IMR-90 (cell line): ENCODE measurements at regions not wholly inside any gene's neighbourhood (a gene's known extent, or its start where the extent isn't known, plus 50 kb on each side); places are given as distances from the start of the nearest gene placed in this dataset.

Experiments used
- ATAC-seq: fragments of 200-7000 bp; cut with Tn5 transposase; 2 replicates; pipeline ENCODE4 v1.9.1; 2020; ENCODE audit warnings: low read depth, mild to moderate bottlenecking, moderate library complexity
- BruUV-seq: library from RNA; stranded (reverse); fragments of 400-500 nt; replicated peaks from 2 replicates; lab custom pipeline; 2021; lab: Mats Ljungman, UMichigan
- CTCF ChIA-PET: fragments of 300-600 bp; formaldehyde crosslinking; extraction: SDS; loops from one replicate; lab custom pipeline; 2021; ENCODE audit warnings: antibody characterized with exemption; lab: Yijun Ruan, JAX
- POLR2A ChIA-PET: fragments of 300-600 bp; sonication (Branson Sonifier 250); formaldehyde crosslinking; loops from one replicate; lab custom pipeline; 2022; ENCODE audit warnings: antibody characterized with exemption; ENCODE audit not compliant: unreplicated experiment; lab: Charles Lee
- DNase-seq: peaks from one replicate; pipeline ENCODE4 v3.0.0; 2013
- H2AFZ ChIP-seq: replicated peaks from 2 replicates; pipeline ENCODE3; 2013; ENCODE audit warnings: low read length, mild to moderate bottlenecking; ENCODE audit not compliant: poor library complexity
- H2AK5ac ChIP-seq: 2 replicates; pipeline ENCODE4 v1.6.1; 2013; ENCODE audit warnings: low read depth, low read length, inconsistent platforms
- H2AK9ac ChIP-seq: replicated peaks from 2 replicates; pipeline ENCODE3; 2013; ENCODE audit warnings: mild to moderate bottlenecking, low read depth, low read length, moderate library complexity; ENCODE audit not compliant: poor library complexity
- H2BK120ac ChIP-seq: 2 replicates; pipeline ENCODE4 v1.6.1; 2013; ENCODE audit warnings: low read depth, low read length, inconsistent platforms
- H2BK15ac ChIP-seq: 3 replicates; pipeline ENCODE4 v1.6.1; 2013; ENCODE audit warnings: low read depth, low read length, inconsistent platforms
- H2BK20ac ChIP-seq: 2 replicates; pipeline ENCODE4 v1.6.1; 2013; ENCODE audit warnings: low read depth, mild to moderate bottlenecking, inconsistent platforms, low read length, moderate library complexity
- H2BK5ac ChIP-seq: 2 replicates; pipeline ENCODE4 v1.6.1; 2013; ENCODE audit warnings: mild to moderate bottlenecking, low read depth, low read length, inconsistent platforms; ENCODE audit not compliant: poor library complexity, severe bottlenecking
- H3K14ac ChIP-seq: replicated peaks from 2 replicates; pipeline ENCODE4 v1.6.1; 2013; ENCODE audit warnings: low read depth, low read length, inconsistent platforms
- H3K18ac ChIP-seq: 2 replicates; pipeline ENCODE4 v1.6.1; 2013; ENCODE audit warnings: low read depth, low read length, control low read depth
- H3K23ac ChIP-seq: 2 replicates; pipeline ENCODE4 v1.6.1; 2013; ENCODE audit warnings: low read depth, low read length, inconsistent platforms
- H3K27ac ChIP-seq: 2 replicates; pipeline ENCODE4 v1.5.1; 2013; ENCODE audit warnings: mild to moderate bottlenecking, control low read depth, low read length; ENCODE audit not compliant: insufficient read depth
- H3K27me3 ChIP-seq: 2 replicates; pipeline ENCODE4 v1.6.1; 2013; ENCODE audit warnings: low read length; ENCODE audit not compliant: control insufficient read depth, insufficient read depth
- H3K36me3 ChIP-seq: 2 replicates; pipeline ENCODE4 v1.6.1; 2013; ENCODE audit warnings: low read length, mixed read lengths; ENCODE audit not compliant: control insufficient read depth, insufficient read depth
- H3K4ac ChIP-seq: 2 replicates; pipeline ENCODE4 v1.6.1; 2013; ENCODE audit warnings: low read depth, low read length, inconsistent platforms
- H3K4me1 ChIP-seq: 2 replicates; pipeline ENCODE4 v1.6.1; 2013; ENCODE audit warnings: low read length, mixed read lengths; ENCODE audit not compliant: control insufficient read depth, insufficient read depth
- H3K4me2 ChIP-seq: 2 replicates; pipeline ENCODE4 v1.6.1; 2013; ENCODE audit warnings: low read depth, mild to moderate bottlenecking, control low read depth, low read length, moderate library complexity
- H3K4me3 ChIP-seq: 2 replicates; pipeline ENCODE4 v1.5.1; 2013; ENCODE audit warnings: low read depth, mild to moderate bottlenecking, control low read depth, low read length, moderate library complexity; ENCODE audit not compliant: insufficient read depth
- H3K56ac ChIP-seq: 2 replicates; pipeline ENCODE4 v1.6.1; 2013; ENCODE audit warnings: low read length, inconsistent platforms; ENCODE audit not compliant: insufficient read depth; ENCODE audit errors: extremely low read depth
- H3K79me1 ChIP-seq, 2 experiments: 2 replicates each; pipeline ENCODE4 v1.6.1; 2013; ENCODE audit warnings: low read length in 2 of 2, inconsistent platforms in 1 of 2, low read depth in 1 of 2
- H3K9ac ChIP-seq: 2 replicates; pipeline ENCODE4 v1.6.1; 2013; ENCODE audit warnings: low read depth, low read length, control low read depth
- H3K9me1 ChIP-seq: 2 replicates; pipeline ENCODE4 v1.6.1; 2013; ENCODE audit warnings: low read length, inconsistent platforms; ENCODE audit not compliant: insufficient read depth
- H3K9me3 ChIP-seq: 2 replicates; pipeline ENCODE4 v1.6.1; 2013; ENCODE audit warnings: low read length; ENCODE audit not compliant: control insufficient read depth, insufficient read depth
- H4K20me1 ChIP-seq: 2 replicates; pipeline ENCODE4 v1.6.1; 2013; ENCODE audit warnings: low read length, inconsistent platforms; ENCODE audit not compliant: insufficient read depth
- H4K5ac ChIP-seq: 2 replicates; pipeline ENCODE4 v1.6.1; 2013; ENCODE audit warnings: mild to moderate bottlenecking, low read depth, low read length, control low read depth
- H4K8ac ChIP-seq, 2 experiments: 2 replicates each; pipeline ENCODE4 v1.6.1; 2013; ENCODE audit warnings: low read depth in 2 of 2, low read length in 2 of 2, control low read depth in 1 of 2, inconsistent platforms in 1 of 2
- H4K91ac ChIP-seq: 2 replicates; pipeline ENCODE4 v1.6.1; 2013; ENCODE audit warnings: low read depth, low read length, inconsistent platforms; ENCODE audit not compliant: insufficient read depth
- BHLHE40 ChIP-seq: fragments of 150-350 bp; IDR thresholded peaks from 2 replicates; pipeline ENCODE4 v1.6.1; 2016; ENCODE audit warnings: mild to moderate bottlenecking, low read depth, low read length
- CEBPB ChIP-seq: IDR thresholded peaks from 2 replicates; pipeline ENCODE4 v1.6.1; 2012; ENCODE audit warnings: low read depth, low read length, improper control_type of control experiment
- CHD1 ChIP-seq: IDR thresholded peaks from 2 replicates; pipeline ENCODE4 v1.6.1; 2012; ENCODE audit warnings: low read depth, low read length, improper control_type of control experiment
- FOS ChIP-seq: fragments of 150-350 bp; IDR thresholded peaks from 2 replicates; pipeline ENCODE4 v1.6.1; 2016; ENCODE audit warnings: low read depth, low read length
- MAFK ChIP-seq: IDR thresholded peaks from 2 replicates; pipeline ENCODE4 v1.6.1; 2012; ENCODE audit warnings: low read depth, low read length, improper control_type of control experiment
- MAZ ChIP-seq: IDR thresholded peaks from 2 replicates; pipeline ENCODE4 v1.6.1; 2012; ENCODE audit warnings: low read depth, mild to moderate bottlenecking, low read length, improper control_type of control experiment, moderate library complexity, borderline replicate concordance
- MXI1 ChIP-seq: IDR thresholded peaks from 2 replicates; pipeline ENCODE4 v1.6.1; 2012; ENCODE audit warnings: low read depth, mild to moderate bottlenecking, low read length, moderate library complexity, borderline replicate concordance
- NFE2L2 ChIP-seq: fragments of 150-350 bp; IDR thresholded peaks from 2 replicates; pipeline ENCODE4 v1.6.1; 2016; ENCODE audit warnings: low read depth, mild to moderate bottlenecking, low read length
- POLR2A ChIP-seq: IDR thresholded peaks from 2 replicates; pipeline ENCODE4 v1.6.1; 2012; ENCODE audit warnings: mild to moderate bottlenecking, low read depth, low read length
- RAD21 ChIP-seq: IDR thresholded peaks from 2 replicates; pipeline ENCODE4 v1.6.1; 2012; ENCODE audit warnings: low read length, improper control_type of control experiment
- RCOR1 ChIP-seq: IDR thresholded peaks from 2 replicates; pipeline ENCODE4 v1.6.1; 2012; ENCODE audit warnings: mild to moderate bottlenecking, low read length, improper control_type of control experiment; ENCODE audit not compliant: insufficient replicate concordance
- RFX5 ChIP-seq: IDR thresholded peaks from 2 replicates; pipeline ENCODE4 v1.8.0; 2012; ENCODE audit warnings: low read depth, mild to moderate bottlenecking, low read length, moderate library complexity
- SMC3 ChIP-seq: fragments of 150-350 bp; IDR thresholded peaks from 2 replicates; pipeline ENCODE4 v1.6.1; 2016; ENCODE audit warnings: low read depth, mild to moderate bottlenecking, antibody characterized with exemption, low read length, moderate library complexity
- USF2 ChIP-seq: fragments of 150-350 bp; IDR thresholded peaks from 2 replicates; pipeline ENCODE4 v1.6.1; 2017; ENCODE audit warnings: mild to moderate bottlenecking, antibody characterized with exemption, low read length, low read depth
- WGBS, 2 experiments: methylation state at CpG; one replicate each; pipeline versions ENCODE4 v1.1.5 to v1.1.7; 2013; ENCODE audit warnings: missing lambda C conversion rate in 2 of 2; ENCODE audit not compliant: insufficient read length in 1 of 2; ENCODE audit errors: extremely low coverage in 2 of 2; 5-methylcytosine and 5-hydroxymethylcytosine counted together
- dilution Hi-C: fragments of 300-500 bp; cut with HindIII; formaldehyde crosslinking; loops from one replicate; pipeline ENCODE4 v1.14.3; 2018; ENCODE audit warnings: low sequenced_read_pairs; ENCODE audit not compliant: unreplicated experiment
- in situ Hi-C: fragments of 300-500 bp; cut with MboI; formaldehyde crosslinking; loops from 3 replicates; pipeline ENCODE4 v1.14.3; 2019; ENCODE audit warnings: low sequenced_read_pairs, inconsistent platforms, mixed read lengths
- intact Hi-C: fragments of 100-400 bp; cut with micrococcal nuclease; formaldehyde crosslinking; loops from 2 replicates; pipeline ENCODE4 v1.10.0; 2022
- TF ChIP-seq, protein P1 (sequence below): fragments of 150-350 bp; IDR thresholded peaks from 2 replicates; pipeline ENCODE4 v1.6.1; 2016; ENCODE audit warnings: low read depth, mild to moderate bottlenecking, low read length, moderate library complexity, borderline replicate concordance
- TF ChIP-seq, protein P2 (sequence below): conservative IDR thresholded peaks from 2 replicates; pipeline ENCODE4 v1.5.1; 2012; ENCODE audit warnings: mild to moderate bottlenecking, low read depth, low read length, improper control_type of control experiment

- intact Hi-C loops: no loop called here
- Histone ChIP-seq H3K4ac (no peak overlapping the region), H3K18ac (no peak overlapping the region), H2AFZ (no peak overlapping the region), H2BK15ac (no peak overlapping the region), H2BK120ac (no peak overlapping the region), H2AK9ac (no peak overlapping the region), H3K14ac (no peak overlapping the region), H2BK5ac (no peak overlapping the region), H3K9me1 (no peaks in the 10 kb centered on the region), H3K27ac (no peak overlapping the region), H4K5ac (no peak overlapping the region), H4K20me1 (no peaks in the 10 kb centered on the region), H3K9me3 (no peaks in the 10 kb centered on the region), H3K9ac (no peak overlapping the region), H3K4me2 (no peak overlapping the region), H2BK20ac (no peak overlapping the region), H4K8ac (no peak overlapping the region), H3K4me1 (peaks cover 7% of the 10 kb centered on the region), H3K36me3 (no peaks in the 10 kb centered on the region), H3K23ac (no peak overlapping the region), H3K79me1 (no peaks in the 10 kb centered on the region), H3K27me3 (peaks cover 14% of the 10 kb centered on the region; the same call in 1 of the 2 replicates), H4K91ac (no peak overlapping the region), H3K56ac (no peak overlapping the region), H3K4me3 (no peak overlapping the region), H2AK5ac (no peak overlapping the region)
- TF ChIP-seq SMC3 (no peak), RFX5 (no peak), NFE2L2 (no peak), RCOR1 (no peak), USF2 (no peak), MXI1 (no peak), POLR2A (no peak), RAD21 (no peak), CEBPB (no peak), MAFK (no peak), CHD1 (no peak), MAZ (no peak), BHLHE40 (no peak), FOS (no peak)
- TF ChIP-seq, protein P1, sequence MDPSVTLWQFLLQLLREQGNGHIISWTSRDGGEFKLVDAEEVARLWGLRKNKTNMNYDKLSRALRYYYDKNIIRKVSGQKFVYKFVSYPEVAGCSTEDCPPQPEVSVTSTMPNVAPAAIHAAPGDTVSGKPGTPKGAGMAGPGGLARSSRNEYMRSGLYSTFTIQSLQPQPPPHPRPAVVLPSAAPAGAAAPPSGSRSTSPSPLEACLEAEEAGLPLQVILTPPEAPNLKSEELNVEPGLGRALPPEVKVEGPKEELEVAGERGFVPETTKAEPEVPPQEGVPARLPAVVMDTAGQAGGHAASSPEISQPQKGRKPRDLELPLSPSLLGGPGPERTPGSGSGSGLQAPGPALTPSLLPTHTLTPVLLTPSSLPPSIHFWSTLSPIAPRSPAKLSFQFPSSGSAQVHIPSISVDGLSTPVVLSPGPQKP: no peak
- TF ChIP-seq, protein P2, sequence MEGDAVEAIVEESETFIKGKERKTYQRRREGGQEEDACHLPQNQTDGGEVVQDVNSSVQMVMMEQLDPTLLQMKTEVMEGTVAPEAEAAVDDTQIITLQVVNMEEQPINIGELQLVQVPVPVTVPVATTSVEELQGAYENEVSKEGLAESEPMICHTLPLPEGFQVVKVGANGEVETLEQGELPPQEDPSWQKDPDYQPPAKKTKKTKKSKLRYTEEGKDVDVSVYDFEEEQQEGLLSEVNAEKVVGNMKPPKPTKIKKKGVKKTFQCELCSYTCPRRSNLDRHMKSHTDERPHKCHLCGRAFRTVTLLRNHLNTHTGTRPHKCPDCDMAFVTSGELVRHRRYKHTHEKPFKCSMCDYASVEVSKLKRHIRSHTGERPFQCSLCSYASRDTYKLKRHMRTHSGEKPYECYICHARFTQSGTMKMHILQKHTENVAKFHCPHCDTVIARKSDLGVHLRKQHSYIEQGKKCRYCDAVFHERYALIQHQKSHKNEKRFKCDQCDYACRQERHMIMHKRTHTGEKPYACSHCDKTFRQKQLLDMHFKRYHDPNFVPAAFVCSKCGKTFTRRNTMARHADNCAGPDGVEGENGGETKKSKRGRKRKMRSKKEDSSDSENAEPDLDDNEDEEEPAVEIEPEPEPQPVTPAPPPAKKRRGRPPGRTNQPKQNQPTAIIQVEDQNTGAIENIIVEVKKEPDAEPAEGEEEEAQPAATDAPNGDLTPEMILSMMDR: no peak
- ATAC-seq: no peak
- dilution Hi-C loops: no loop called here
- no CpG with 5 or more reads among the region's 2 CpGs for WGBS, 2 experiments
- BruUV-seq: no TSS peak
- no peak for DNase-seq
- ChIA-PET CTCF (no interaction called here), POLR2A (no interaction called here)
- in situ Hi-C loops: no loop called here
Measured at GRCh38 chr1:93771843-93772242, 90.2 kb upstream of the BCAR3 start.
